ENCODE measurements at regions not wholly inside any gene's neighbourhood (a gene's known extent, or its start where the extent isn't known, plus 50 kb on each side); places are given as distances from the start of the nearest gene placed in this dataset.

GRCh38 chr20:17872434-17872833 lies 96.2 kb downstream of the SNX5 start:
- Mint-ChIP-seq H3K36me3 (ENCODE audit: low read depth) (no peaks in the 10 kb centered on the region), H3K9me3 (ENCODE audit: low read depth) (no peaks in the 10 kb centered on the region), H3K4me3 (ENCODE audit: unreplicated experiment) (no peak overlapping the region), H3K27ac (ENCODE audit: unreplicated experiment) (no peak overlapping the region), H3K27me3 (ENCODE audit: low read depth) (no peaks in the 10 kb centered on the region), H3K4me1 (ENCODE audit: low read depth) (peaks cover 37% of the 10 kb centered on the region)
- DNase-seq (ENCODE audit: low spot score) = no peak
- TF ChIP-seq CTCF (IDR thresholded peaks at IDR 0.05) = no peak

GRCh38 chr20:17871886-17872285 lies 96.7 kb downstream of the SNX5 start:
- Mint-ChIP-seq H3K4me3 (ENCODE audit: unreplicated experiment) (no peak overlapping the region), H3K9me3 (ENCODE audit: low read depth) (no peaks in the 10 kb centered on the region), H3K4me1 (ENCODE audit: low read depth) (peaks cover 37% of the 10 kb centered on the region), H3K27ac (ENCODE audit: unreplicated experiment) (no peak overlapping the region), H3K27me3 (ENCODE audit: low read depth) (no peaks in the 10 kb centered on the region), H3K36me3 (ENCODE audit: low read depth) (no peaks in the 10 kb centered on the region)
- DNase-seq (ENCODE audit: low spot score) = no peak
- TF ChIP-seq CTCF (IDR thresholded peaks at IDR 0.05) = no peak

GRCh38 chr20:17871181-17871580 lies 97.4 kb downstream of the SNX5 start:
- H3K27ac Mint-ChIP-seq (ENCODE audit: unreplicated experiment) = no peak overlapping the region
- no peak overlapping the region for H3K4me3 Mint-ChIP-seq (ENCODE audit: unreplicated experiment)
- no peak for DNase-seq (ENCODE audit: low spot score)

GRCh38 chr20:17870086-17870740 lies 98.4 kb downstream of the SNX5 start:
- Mint-ChIP-seq H3K27ac (ENCODE audit: unreplicated experiment) (no peak overlapping the region), H3K27me3 (ENCODE audit: low read depth) (no peaks in the 10 kb centered on the region), H3K9me3 (ENCODE audit: low read depth) (no peaks in the 10 kb centered on the region), H3K4me3 (ENCODE audit: unreplicated experiment) (no peak overlapping the region), H3K36me3 (ENCODE audit: low read depth) (no peaks in the 10 kb centered on the region), H3K4me1 (ENCODE audit: low read depth) (peaks cover 24% of the 10 kb centered on the region)
- DNase-seq (ENCODE audit: low spot score) = no peak
- no peak for TF ChIP-seq CTCF (IDR thresholded peaks at IDR 0.05)

More at GRCh38 chr20:17871181-17871580, 97.4 kb downstream of the SNX5 start:
- Mint-ChIP-seq H3K27me3 (ENCODE audit: low read depth) (no peaks in the 10 kb centered on the region), H3K36me3 (ENCODE audit: low read depth) (no peaks in the 10 kb centered on the region), H3K9me3 (ENCODE audit: low read depth) (no peaks in the 10 kb centered on the region), H3K4me1 (ENCODE audit: low read depth) (peaks cover 34% of the 10 kb centered on the region)
- TF ChIP-seq CTCF (IDR thresholded peaks at IDR 0.05) = no peak

- H3K27ac Mint-ChIP-seq (ENCODE audit: unreplicated experiment) = no peak overlapping the region
- H3K4me3 Mint-ChIP-seq (ENCODE audit: unreplicated experiment) = no peak overlapping the region
- H3K27me3 Mint-ChIP-seq (ENCODE audit: low read depth) = no peaks in the 10 kb centered on the region
- no peaks in the 10 kb centered on the region for H3K36me3 Mint-ChIP-seq (ENCODE audit: low read depth)
- no peak for TF ChIP-seq CTCF (IDR thresholded peaks at IDR 0.05)
- DNase-seq (ENCODE audit: low spot score) = no peak
- no peaks in the 10 kb centered on the region for H3K9me3 Mint-ChIP-seq (ENCODE audit: low read depth)
- H3K4me1 Mint-ChIP-seq (ENCODE audit: low read depth) = peaks cover 17% of the 10 kb centered on the region
These were observed 99.1 kb downstream of the SNX5 start for GRCh38 chr20:17869295-17869994.

Measured in chondrocyte (in vitro differentiated cells).